ENCODE measurements at regions not wholly inside any gene's neighbourhood (a gene's known extent, or its start where the extent isn't known, plus 50 kb on each side); places are given as distances from the start of the nearest gene placed in this dataset.
A peak's percentile ranks its signal among the peaks of the same experiment; 100 is the strongest.

- no peak overlapping the region for H3K9ac ChIP-seq (ENCODE audit: low read depth in 2 of 2, low read length in 2 of 2)
- DNase-seq: peak; percentile 74
- intact Hi-C loops (cut with DNase I): loop anchor here (5.0 kb wide), 1 partner anchor 326 kb away; no protein-coding TSS in a partner anchor
- no peaks in the 10 kb centered on the region for H3K27me3 ChIP-seq
- TF ChIP-seq CTCF (IDR thresholded peaks at IDR 0.05): peak; percentile 45
- H3K9me3 ChIP-seq: no peaks in the 10 kb centered on the region
- no peaks in the 10 kb centered on the region for H3K4me1 ChIP-seq
- H3K36me3 ChIP-seq: no peaks in the 10 kb centered on the region
- no peak overlapping the region for H3K4me3 ChIP-seq
- no peak overlapping the region for H3K27ac ChIP-seq
Measured at GRCh38 chr3:111338059-111338698, 203.8 kb upstream of the CD96 start.

GRCh38 chr3:111339017-111339416 lies 203.0 kb upstream of the CD96 start:
- no peaks in the 10 kb centered on the region for H3K4me1 ChIP-seq

GRCh38 chr3:111351334-111351733 lies 190.7 kb upstream of the CD96 start:
- Histone ChIP-seq H3K27me3 (no peaks in the 10 kb centered on the region), H3K9me3 (no peaks in the 10 kb centered on the region), H3K4me3 (no peak overlapping the region), H3K36me3 (no peaks in the 10 kb centered on the region), H3K9ac (ENCODE audit: low read depth in 2 of 2, low read length in 2 of 2) (no peak overlapping the region), H3K4me1 (no peaks in the 10 kb centered on the region), H3K27ac (no peak overlapping the region)
- TF ChIP-seq CTCF (IDR thresholded peaks at IDR 0.05): no peak
- intact Hi-C loops (cut with DNase I): no loop called here
- DNase-seq: no peak

More at GRCh38 chr3:111339017-111339416, 203.0 kb upstream of the CD96 start:
- Histone ChIP-seq H3K36me3 (no peaks in the 10 kb centered on the region), H3K9me3 (no peaks in the 10 kb centered on the region), H3K27me3 (no peaks in the 10 kb centered on the region), H3K9ac (ENCODE audit: low read depth in 2 of 2, low read length in 2 of 2) (no peak overlapping the region), H3K27ac (no peak overlapping the region), H3K4me3 (no peak overlapping the region)
- intact Hi-C loops (cut with DNase I): loop anchor here (5.0 kb wide), 1 partner anchor 327 kb away; no protein-coding TSS in a partner anchor
- TF ChIP-seq CTCF (IDR thresholded peaks at IDR 0.05): no peak
- DNase-seq: no peak

GRCh38 chr3:111352585-111352984 lies 189.4 kb upstream of the CD96 start:
- Histone ChIP-seq H3K36me3 (no peaks in the 10 kb centered on the region), H3K4me1 (no peaks in the 10 kb centered on the region), H3K9ac (ENCODE audit: low read depth in 2 of 2, low read length in 2 of 2) (no peak overlapping the region), H3K4me3 (no peak overlapping the region), H3K9me3 (no peaks in the 10 kb centered on the region), H3K27me3 (no peaks in the 10 kb centered on the region), H3K27ac (no peak overlapping the region)
- no peak for DNase-seq
- intact Hi-C loops (cut with DNase I): no loop called here
- no peak for TF ChIP-seq CTCF (IDR thresholded peaks at IDR 0.05)

- Histone ChIP-seq H3K27ac (no peak overlapping the region), H3K36me3 (no peaks in the 10 kb centered on the region), H3K4me3 (no peak overlapping the region), H3K9me3 (no peaks in the 10 kb centered on the region), H3K4me1 (no peaks in the 10 kb centered on the region), H3K27me3 (no peaks in the 10 kb centered on the region), H3K9ac (ENCODE audit: low read depth in 2 of 2, low read length in 2 of 2) (no peak overlapping the region)
- DNase-seq: no peak
- TF ChIP-seq CTCF (IDR thresholded peaks at IDR 0.05): no peak
- intact Hi-C loops (cut with DNase I): no loop called here
Measured at GRCh38 chr3:111359261-111360030, 182.6 kb upstream of the CD96 start.

Measured in colonic mucosa (tissue), 4 donors.